ENCODE measurements at regions not wholly inside any gene's neighbourhood (a gene's known extent, or its start where the extent isn't known, plus 50 kb on each side); places are given as distances from the start of the nearest gene placed in this dataset.

DNA sequence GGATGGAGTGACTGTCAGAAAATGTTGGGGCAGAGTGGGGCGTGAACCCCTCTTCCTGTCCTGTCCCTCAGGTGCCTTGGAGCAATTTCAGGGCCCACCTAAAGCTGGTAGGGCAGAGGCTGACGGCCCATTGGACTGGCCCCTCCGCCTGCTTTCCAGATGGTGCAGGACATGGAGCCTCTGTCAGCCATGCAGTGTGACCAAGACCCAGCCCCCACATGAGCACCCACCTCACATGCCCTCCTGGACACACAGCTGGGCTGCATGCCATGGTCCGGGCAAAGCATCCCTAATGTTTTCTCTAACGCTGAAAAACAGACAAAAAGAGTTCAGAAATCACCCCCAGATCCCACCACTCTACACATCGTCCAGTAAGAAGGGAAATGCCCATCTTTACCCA lies 51.3 kb upstream of the PSAP start:
- H3K27me3 ChIP-seq: no peaks in the 10 kb centered on the region
- H3K36me3 ChIP-seq: no peaks in the 10 kb centered on the region
- no peak overlapping the region for H3K27ac ChIP-seq
- intact Hi-C loops (cut with DNase I): loop anchor here (10.0 kb wide), 1 partner anchor 322 kb away; no protein-coding TSS in a partner anchor
- H3K9me3 ChIP-seq: no peaks in the 10 kb centered on the region
- TF ChIP-seq, protein P1, sequence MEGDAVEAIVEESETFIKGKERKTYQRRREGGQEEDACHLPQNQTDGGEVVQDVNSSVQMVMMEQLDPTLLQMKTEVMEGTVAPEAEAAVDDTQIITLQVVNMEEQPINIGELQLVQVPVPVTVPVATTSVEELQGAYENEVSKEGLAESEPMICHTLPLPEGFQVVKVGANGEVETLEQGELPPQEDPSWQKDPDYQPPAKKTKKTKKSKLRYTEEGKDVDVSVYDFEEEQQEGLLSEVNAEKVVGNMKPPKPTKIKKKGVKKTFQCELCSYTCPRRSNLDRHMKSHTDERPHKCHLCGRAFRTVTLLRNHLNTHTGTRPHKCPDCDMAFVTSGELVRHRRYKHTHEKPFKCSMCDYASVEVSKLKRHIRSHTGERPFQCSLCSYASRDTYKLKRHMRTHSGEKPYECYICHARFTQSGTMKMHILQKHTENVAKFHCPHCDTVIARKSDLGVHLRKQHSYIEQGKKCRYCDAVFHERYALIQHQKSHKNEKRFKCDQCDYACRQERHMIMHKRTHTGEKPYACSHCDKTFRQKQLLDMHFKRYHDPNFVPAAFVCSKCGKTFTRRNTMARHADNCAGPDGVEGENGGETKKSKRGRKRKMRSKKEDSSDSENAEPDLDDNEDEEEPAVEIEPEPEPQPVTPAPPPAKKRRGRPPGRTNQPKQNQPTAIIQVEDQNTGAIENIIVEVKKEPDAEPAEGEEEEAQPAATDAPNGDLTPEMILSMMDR (IDR thresholded peaks at IDR 0.05): no peak
- no peak for DNase-seq
- no peak overlapping the region for H3K4me3 ChIP-seq
- H3K4me1 ChIP-seq: no peaks in the 10 kb centered on the region
- H3K9ac ChIP-seq (ENCODE audit: low read depth in 2 of 2, low read length in 2 of 2): no peak overlapping the region
